Activated B cell treated with CpG ODN at 0.5 μM for 24 hours (primary cell): ENCODE measurements at regions not wholly inside any gene's neighbourhood (a gene's known extent, or its start where the extent isn't known, plus 50 kb on each side); places are given as distances from the start of the nearest gene placed in this dataset.

Source experiments
- ATAC-seq: fragments of 200-7000 bp; cut with Tn5 transposase; one replicate; pipeline ENCODE4 v1.10.0; 2021; ENCODE audit warnings: low read depth, mild to moderate bottlenecking, moderate library complexity
- CTCF ChIA-PET: fragments of 350-600 bp; sonication (Branson Sonifier 250); formaldehyde crosslinking; loops from one replicate; lab custom pipeline; 2021; ENCODE audit warnings: antibody characterized with exemption; lab: Charles Lee
- POLR2A ChIA-PET: fragments of 350-600 bp; sonication (Branson Sonifier 250); formaldehyde crosslinking; loops from one replicate; lab custom pipeline; 2021; ENCODE audit warnings: antibody characterized with exemption; lab: Charles Lee
- DNase-seq: peaks from one replicate; pipeline ENCODE4 v3.0.0; 2022
- H3K27ac Mint-ChIP-seq: one replicate; pipeline ENCODE4 v1.8.0; 2020; ENCODE audit warnings: mixed read lengths
- H3K27me3 Mint-ChIP-seq: one replicate; pipeline ENCODE4 v1.8.0; 2021; ENCODE audit warnings: mixed read lengths
- H3K36me3 Mint-ChIP-seq: one replicate; pipeline ENCODE4 v1.8.0; 2021; ENCODE audit warnings: low read depth, mixed read lengths
- H3K4me1 Mint-ChIP-seq: one replicate; pipeline ENCODE4 v1.8.0; 2021; ENCODE audit warnings: mixed read lengths
- H3K4me3 Mint-ChIP-seq: one replicate; pipeline ENCODE4 v1.8.0; 2020; ENCODE audit warnings: mild to moderate bottlenecking, mixed read lengths
- H3K9me3 Mint-ChIP-seq: one replicate; pipeline ENCODE4 v1.8.0; 2020; ENCODE audit warnings: mixed read lengths
- CTCF ChIP-seq: fragments of 200-600 bp; IDR thresholded peaks from one replicate; pipeline ENCODE4 v1.8.0; 2022; ENCODE audit warnings: antibody characterized with exemption, mild to moderate bottlenecking
- intact Hi-C: fragments of 100-400 bp; cut with micrococcal nuclease; formaldehyde crosslinking; loops from one replicate; pipeline ENCODE4 v1.15.1; 2024

GRCh38 chr3:20852712-20853111, 666.7 kb upstream of the SGO1 start:
- no peak overlapping the region for H3K27ac Mint-ChIP-seq
- no peaks in the 10 kb centered on the region for H3K36me3 Mint-ChIP-seq
- ChIA-PET POLR2A (no interaction called here), CTCF (no interaction called here)
- intact Hi-C loops = no loop called here
- H3K4me3 Mint-ChIP-seq = no peak overlapping the region
- no peak for ATAC-seq
- no peaks in the 10 kb centered on the region for H3K4me1 Mint-ChIP-seq
- TF ChIP-seq CTCF = no peak
- no peak for DNase-seq
- H3K27me3 Mint-ChIP-seq = no peaks in the 10 kb centered on the region
- H3K9me3 Mint-ChIP-seq = no peaks in the 10 kb centered on the region

GRCh38 chr3:20849975-20850374, 664.0 kb upstream of the SGO1 start:
- no peaks in the 10 kb centered on the region for H3K36me3 Mint-ChIP-seq
- no peaks in the 10 kb centered on the region for H3K27me3 Mint-ChIP-seq
- DNase-seq (no peak), ATAC-seq (no peak)
- H3K4me3 Mint-ChIP-seq = no peak overlapping the region
- no peak overlapping the region for H3K27ac Mint-ChIP-seq
- POLR2A ChIA-PET = no interaction called here
- no peaks in the 10 kb centered on the region for H3K4me1 Mint-ChIP-seq
- H3K9me3 Mint-ChIP-seq = no peaks in the 10 kb centered on the region
- no peak for TF ChIP-seq CTCF
- intact Hi-C loops = no loop called here
- CTCF ChIA-PET = no interaction called here

- H3K27me3 Mint-ChIP-seq = no peaks in the 10 kb centered on the region
- no peak overlapping the region for H3K4me3 Mint-ChIP-seq
- no peak overlapping the region for H3K27ac Mint-ChIP-seq
- CTCF ChIA-PET = no interaction called here
- ATAC-seq (no peak), DNase-seq (no peak)
- peaks cover 2% of the 10 kb centered on the region for H3K9me3 Mint-ChIP-seq
- no peaks in the 10 kb centered on the region for H3K4me1 Mint-ChIP-seq
- no peaks in the 10 kb centered on the region for H3K36me3 Mint-ChIP-seq
- intact Hi-C loops = no loop called here
- POLR2A ChIA-PET = no interaction called here
- TF ChIP-seq CTCF = no peak
Observed at GRCh38 chr3:20846832-20847231, 660.8 kb upstream of the SGO1 start.

- DNase-seq = no peak
- H3K36me3 Mint-ChIP-seq = no peaks in the 10 kb centered on the region
- no peak for TF ChIP-seq CTCF
- H3K4me1 Mint-ChIP-seq = no peaks in the 10 kb centered on the region
- no peak for ATAC-seq
- ChIA-PET POLR2A (no interaction called here), CTCF (no interaction called here)
- peaks cover 2% of the 10 kb centered on the region for H3K9me3 Mint-ChIP-seq
- no peak overlapping the region for H3K4me3 Mint-ChIP-seq
- no peak overlapping the region for H3K27ac Mint-ChIP-seq
- intact Hi-C loops = no loop called here
- H3K27me3 Mint-ChIP-seq = no peaks in the 10 kb centered on the region
Observed at GRCh38 chr3:20846066-20846465, 660.1 kb upstream of the SGO1 start.

- Mint-ChIP-seq H3K27ac (no peak overlapping the region), H3K4me3 (no peak overlapping the region), H3K9me3 (peaks cover 2% of the 10 kb centered on the region), H3K4me1 (no peaks in the 10 kb centered on the region), H3K36me3 (no peaks in the 10 kb centered on the region), H3K27me3 (no peaks in the 10 kb centered on the region)
- ChIA-PET POLR2A (no interaction called here), CTCF (no interaction called here)
- no peak for ATAC-seq
- no peak for TF ChIP-seq CTCF
- no peak for DNase-seq
- intact Hi-C loops = no loop called here
Observed at GRCh38 chr3:20844851-20845250, 658.8 kb upstream of the SGO1 start.
